Tibial artery (tissue), 4 donors: ENCODE measurements at regions not wholly inside any gene's neighbourhood (a gene's known extent, or its start where the extent isn't known, plus 50 kb on each side); places are given as distances from the start of the nearest gene placed in this dataset.
"Not testable (repeated sequence)": the region's sequence is repeated elsewhere in the genome, so short reads cannot be mapped to it uniquely, and the experiment has no call there.

Experiments used
- DNase-seq, 2 donors: peaks; one replicate each; pipeline ENCODE4 v3.0.0-alpha.2; 2019
- H3K27ac ChIP-seq, 2 donors: fragments of 200-600 bp; sonication (generic) in 1 of 2; 1 replicate in 1 of 2; 2 replicates in 1 of 2; pipeline ENCODE4 v1.5.1; 2018 to 2019; ENCODE audit warnings: mild to moderate bottlenecking in 1 of 2
- H3K27me3 ChIP-seq, 2 donors: fragments of 200-600 bp; sonication (generic) in 1 of 2; one replicate each; pipeline versions ENCODE4 v1.5.1 to v1.6.0; 2016 to 2019
- H3K36me3 ChIP-seq, 3 donors: fragments of 200-600 bp; sonication (generic) in 2 of 3; one replicate each; pipeline ENCODE4 v1.5.1; 2016 to 2019; ENCODE audit warnings: mild to moderate bottlenecking in 2 of 3
- H3K4me1 ChIP-seq, 4 donors: fragments of 200-600 bp; sonication (generic) in 2 of 4; 1 replicate in 3 of 4; 2 replicates in 1 of 4; pipeline ENCODE4 v1.5.1; 2016 to 2019
- H3K4me3 ChIP-seq, 2 donors: fragments of 200-600 bp; sonication (generic) in 1 of 2; 1 replicate in 1 of 2; 2 replicates in 1 of 2; pipeline ENCODE4 v1.5.1; 2018 to 2019; ENCODE audit warnings: mild to moderate bottlenecking in 2 of 2
- H3K9me3 ChIP-seq, 3 donors: fragments of 200-600 bp; sonication (generic) in 1 of 3; one replicate each; pipeline ENCODE4 v1.5.1; 2016 to 2019
- intact Hi-C: fragments of 100-400 bp; cut with DNase I; formaldehyde crosslinking; loops from one replicate; pipeline ENCODE4 v1.15.0; 2023; ENCODE audit warnings: low total_unique reads
- TF ChIP-seq, protein P1 (sequence below), 2 experiments: fragments of 200-600 bp in 1 of 2; fragments of 450-650 bp in 1 of 2; IDR thresholded peaks; one replicate each; pipeline ENCODE4 v1.5.1; 2017 to 2019; ENCODE audit warnings: antibody characterized with exemption in 2 of 2, mild to moderate bottlenecking in 1 of 2, moderate library complexity in 1 of 2

DNA sequence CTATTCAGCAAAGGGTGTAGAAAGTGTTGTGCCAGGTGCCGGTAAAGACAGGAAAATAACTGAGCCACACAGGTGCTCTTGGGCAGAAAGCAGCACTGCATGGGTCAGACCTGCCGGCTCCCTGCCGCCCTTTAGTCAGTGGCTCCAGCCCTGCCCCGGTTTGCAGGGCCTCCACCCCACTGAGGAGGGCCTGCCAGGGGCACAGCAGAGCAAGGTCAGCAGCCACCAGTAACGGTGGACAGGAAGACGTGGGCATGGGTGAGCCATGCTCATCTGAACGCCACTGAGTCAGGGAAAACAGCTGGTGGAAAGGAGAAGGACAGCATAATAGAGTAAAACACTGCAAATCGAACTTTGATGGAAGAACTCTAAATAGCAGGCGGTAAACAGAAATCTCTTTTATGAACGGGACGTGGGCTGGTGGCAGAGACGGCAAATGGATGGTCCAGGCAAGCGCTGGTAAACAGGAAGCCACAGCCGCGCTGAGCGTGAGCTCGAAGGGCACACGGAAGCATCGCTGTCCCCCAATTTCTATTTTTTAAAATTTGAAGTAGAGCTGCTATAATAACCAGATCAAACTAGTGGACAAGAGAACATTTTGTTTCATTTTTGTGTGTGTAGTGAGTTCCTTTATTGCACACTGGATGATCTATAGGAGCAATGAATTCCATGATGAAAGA, 141.8 kb upstream of the ALKAL2 start:
- Histone ChIP-seq H3K4me1 (no peaks in the 10 kb centered on the region), H3K36me3 (no peaks in the 10 kb centered on the region), H3K9me3 (no peaks in the 10 kb centered on the region), H3K27me3 (no peaks in the 10 kb centered on the region), H3K27ac (no peak overlapping the region), H3K4me3 (no peak overlapping the region)
- DNase-seq = no peak
- intact Hi-C loops = no loop called here
- TF ChIP-seq, protein P1, sequence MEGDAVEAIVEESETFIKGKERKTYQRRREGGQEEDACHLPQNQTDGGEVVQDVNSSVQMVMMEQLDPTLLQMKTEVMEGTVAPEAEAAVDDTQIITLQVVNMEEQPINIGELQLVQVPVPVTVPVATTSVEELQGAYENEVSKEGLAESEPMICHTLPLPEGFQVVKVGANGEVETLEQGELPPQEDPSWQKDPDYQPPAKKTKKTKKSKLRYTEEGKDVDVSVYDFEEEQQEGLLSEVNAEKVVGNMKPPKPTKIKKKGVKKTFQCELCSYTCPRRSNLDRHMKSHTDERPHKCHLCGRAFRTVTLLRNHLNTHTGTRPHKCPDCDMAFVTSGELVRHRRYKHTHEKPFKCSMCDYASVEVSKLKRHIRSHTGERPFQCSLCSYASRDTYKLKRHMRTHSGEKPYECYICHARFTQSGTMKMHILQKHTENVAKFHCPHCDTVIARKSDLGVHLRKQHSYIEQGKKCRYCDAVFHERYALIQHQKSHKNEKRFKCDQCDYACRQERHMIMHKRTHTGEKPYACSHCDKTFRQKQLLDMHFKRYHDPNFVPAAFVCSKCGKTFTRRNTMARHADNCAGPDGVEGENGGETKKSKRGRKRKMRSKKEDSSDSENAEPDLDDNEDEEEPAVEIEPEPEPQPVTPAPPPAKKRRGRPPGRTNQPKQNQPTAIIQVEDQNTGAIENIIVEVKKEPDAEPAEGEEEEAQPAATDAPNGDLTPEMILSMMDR (IDR thresholded peaks at IDR 0.05) = no peak

DNA sequence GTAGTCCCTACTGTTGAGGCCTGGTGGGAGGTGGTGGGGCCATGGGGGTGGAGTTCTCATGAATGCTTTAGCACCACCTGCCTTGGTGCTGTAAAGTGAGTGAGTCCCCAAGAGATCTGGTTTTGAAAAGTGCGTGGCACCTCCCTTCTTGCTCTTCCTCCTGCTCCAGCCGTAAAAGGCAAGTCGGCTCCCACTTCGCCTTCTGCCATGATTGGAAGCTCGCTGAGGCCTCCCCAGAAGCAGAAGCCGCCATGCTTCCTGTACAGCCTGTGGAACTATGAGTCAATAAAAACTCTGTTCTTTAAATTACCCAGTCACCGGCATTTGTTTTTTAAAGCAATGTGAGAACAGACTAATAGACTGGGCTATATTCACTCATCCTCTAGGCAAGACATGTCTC, 141.3 kb upstream of the ALKAL2 start:
- no peak overlapping the region for H3K27ac ChIP-seq
- no peaks in the 10 kb centered on the region for H3K4me1 ChIP-seq
- H3K36me3 ChIP-seq = no peaks in the 10 kb centered on the region
- TF ChIP-seq, protein P1 (IDR thresholded peaks at IDR 0.05) = no peak
- intact Hi-C loops = no loop called here
- no peak overlapping the region for H3K4me3 ChIP-seq
- H3K27me3 ChIP-seq = no peaks in the 10 kb centered on the region
- no peaks in the 10 kb centered on the region for H3K9me3 ChIP-seq
- DNase-seq = no peak

DNA sequence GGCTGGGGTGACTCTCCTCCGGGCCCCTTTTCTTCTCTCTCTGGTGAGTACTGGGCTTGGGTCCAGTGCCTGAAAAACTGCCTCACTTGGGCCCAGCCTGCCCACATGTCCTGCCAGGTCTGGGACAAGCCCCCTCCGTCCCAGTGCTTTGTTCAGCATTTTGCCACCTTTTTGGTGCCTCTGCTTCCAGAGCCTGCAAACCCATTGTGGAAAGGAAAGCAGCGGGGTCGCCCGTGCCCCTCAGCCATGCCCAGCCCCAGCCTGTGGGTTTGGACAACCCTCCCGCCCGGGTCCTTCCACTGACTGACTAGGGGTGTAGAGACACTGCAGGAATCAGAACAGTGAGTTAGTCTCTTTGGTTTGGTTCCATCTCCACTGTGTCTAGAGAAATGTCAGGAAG, 140.7 kb upstream of the ALKAL2 start:
- TF ChIP-seq, protein P1 (IDR thresholded peaks at IDR 0.05) = no peak
- no peak for DNase-seq
- Histone ChIP-seq H3K9me3 (no peaks in the 10 kb centered on the region), H3K36me3 (no peaks in the 10 kb centered on the region), H3K27me3 (no peaks in the 10 kb centered on the region), H3K4me3 (no peak overlapping the region), H3K27ac (no peak overlapping the region), H3K4me1 (no peaks in the 10 kb centered on the region)
- intact Hi-C loops = no loop called here

DNA sequence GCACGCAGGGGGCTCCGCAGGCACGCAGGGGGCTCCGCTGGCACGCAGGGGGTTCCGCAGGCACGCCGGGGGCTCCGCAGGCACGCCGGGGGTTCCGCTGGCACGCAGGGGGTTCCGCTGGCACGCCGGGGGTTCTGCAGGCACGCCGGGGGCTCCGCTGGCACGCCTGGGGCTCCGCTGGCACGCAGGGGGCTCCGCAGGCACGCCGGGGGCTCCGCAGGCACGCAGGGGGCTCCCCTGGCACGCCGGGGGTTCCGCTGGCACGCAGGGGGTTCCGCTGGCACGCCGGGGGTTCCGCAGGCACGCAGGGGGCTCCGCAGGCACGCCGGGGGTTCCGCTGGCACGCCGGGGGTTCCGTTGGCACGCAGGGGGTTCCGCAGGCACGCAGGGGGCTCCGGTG, 138.8 kb upstream of the ALKAL2 start:
- H3K4me3 ChIP-seq, H3K27ac ChIP-seq, H3K4me1 ChIP-seq, intact Hi-C loops, H3K9me3 ChIP-seq, DNase-seq, H3K36me3 ChIP-seq, H3K27me3 ChIP-seq: not testable (repeated sequence)

DNA sequence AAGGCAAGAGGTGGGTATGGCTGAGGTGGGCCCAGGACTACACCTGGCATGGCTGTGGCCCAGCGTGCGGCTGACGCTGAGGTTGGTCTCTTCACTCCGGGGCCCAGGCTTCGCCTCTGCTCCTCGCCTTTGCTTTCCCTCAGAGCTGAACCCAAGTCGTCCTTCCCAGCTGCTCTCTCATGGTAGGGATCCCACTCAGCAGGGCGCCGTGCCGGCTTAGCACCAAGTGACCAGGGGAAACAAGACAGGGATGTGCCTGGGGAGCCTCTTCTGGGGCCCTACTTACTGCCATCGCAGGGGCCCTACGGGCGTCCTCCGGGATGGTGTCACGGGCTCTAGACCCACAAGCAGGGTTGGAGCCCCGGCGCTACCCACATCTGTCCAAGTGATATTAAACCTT, 138.1 kb upstream of the ALKAL2 start:
- no peaks in the 10 kb centered on the region for H3K27me3 ChIP-seq
- no peak overlapping the region for H3K4me3 ChIP-seq
- no peaks in the 10 kb centered on the region for H3K9me3 ChIP-seq
- TF ChIP-seq, protein P1 (IDR thresholded peaks at IDR 0.05) = no peak
- no peak for DNase-seq
- H3K36me3 ChIP-seq = no peaks in the 10 kb centered on the region
- no peak overlapping the region for H3K27ac ChIP-seq
- H3K4me1 ChIP-seq = no peaks in the 10 kb centered on the region
- intact Hi-C loops = no loop called here

DNA sequence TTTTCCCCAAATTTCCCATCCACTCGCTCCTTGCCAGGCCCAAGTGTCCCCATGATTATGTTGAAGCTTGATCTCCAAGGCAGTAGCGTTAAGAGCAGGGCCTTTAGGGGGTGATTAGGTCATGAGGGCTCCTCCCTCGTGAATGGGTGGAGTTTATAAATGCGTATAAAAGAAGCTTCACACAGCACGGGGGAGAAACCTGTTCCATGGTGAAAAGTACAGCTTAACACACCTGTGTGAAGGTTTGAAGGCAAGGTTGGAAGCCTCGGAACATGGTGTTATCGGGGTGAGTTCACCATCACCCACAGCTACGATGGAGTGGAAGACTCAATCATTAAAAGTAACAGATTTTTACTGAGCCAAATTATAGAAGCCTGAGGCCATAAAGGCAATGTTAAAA, 137.4 kb upstream of the ALKAL2 start:
- Histone ChIP-seq H3K4me3 (no peak overlapping the region), H3K27me3 (no peaks in the 10 kb centered on the region), H3K27ac (no peak overlapping the region), H3K4me1 (no peaks in the 10 kb centered on the region), H3K9me3 (no peaks in the 10 kb centered on the region), H3K36me3 (no peaks in the 10 kb centered on the region)
- TF ChIP-seq, protein P1 (IDR thresholded peaks at IDR 0.05) = no peak
- no peak for DNase-seq
- intact Hi-C loops = no loop called here
